Endothelial cell of umbilical vein (primary cell): ENCODE measurements at regions not wholly inside any gene's neighbourhood (a gene's known extent, or its start where the extent isn't known, plus 50 kb on each side); places are given as distances from the start of the nearest gene placed in this dataset.

Experiments
- BruUV-seq: library from RNA; stranded (reverse); fragments of 400-500 nt; replicated peaks from 2 replicates; lab custom pipeline; 2021; lab: Mats Ljungman, UMichigan
- CTCF ChIA-PET: fragments of 300-600, 350-600 bp; sonication (Branson Sonifier 250); formaldehyde crosslinking; loops from one replicate; lab custom pipeline; 2021; ENCODE audit warnings: antibody characterized with exemption, inconsistent platforms; lab: Charles Lee
- POLR2A ChIA-PET: fragments of 300-600, 350-600 bp; sonication (Branson Sonifier 250); formaldehyde crosslinking; loops from one replicate; lab custom pipeline; 2021; ENCODE audit warnings: antibody characterized with exemption, inconsistent platforms; lab: Charles Lee
- DNase-seq: peaks from one replicate; pipeline ENCODE4 v3.0.0-alpha.2; 2011; ENCODE audit warnings: low read depth, low spot score
- FAIRE-seq: peaks from 2 replicates; lab custom pipeline; 2011; peaks lifted over from hg19 to GRCh38; lab: Jason Lieb, UNC
- H2AFZ ChIP-seq: 2 replicates; pipeline ENCODE4 v1.6.0; 2012; ENCODE audit warnings: low read depth, low read length, control low read depth, inconsistent platforms
- H3K27ac ChIP-seq: 2 replicates; pipeline ENCODE4 v1.5.1; 2011; ENCODE audit warnings: low read depth, mild to moderate bottlenecking, control low read depth, low read length, moderate library complexity; ENCODE audit not compliant: insufficient read depth
- H3K27me3 ChIP-seq, 2 experiments: 2 replicates each; pipeline versions ENCODE4 v1.6.0 to v1.6.1; 2011; ENCODE audit warnings: low read length in 2 of 2, mixed read lengths in 1 of 2; ENCODE audit not compliant: control insufficient read depth in 2 of 2, insufficient read depth in 2 of 2
- H3K36me3 ChIP-seq, 2 experiments: 2 replicates in 1 of 2; 3 replicates in 1 of 2; pipeline ENCODE4 v1.5.1; 2011; ENCODE audit warnings: low read length in 2 of 2, mild to moderate bottlenecking in 1 of 2, moderate library complexity in 1 of 2; ENCODE audit not compliant: control insufficient read depth in 2 of 2, insufficient read depth in 2 of 2; ENCODE audit errors: extremely low read depth in 1 of 2
- H3K4me1 ChIP-seq: 3 replicates; pipeline ENCODE4 v1.5.1; 2011; ENCODE audit warnings: mild to moderate bottlenecking, low read length; ENCODE audit not compliant: control insufficient read depth, insufficient read depth; ENCODE audit errors: extremely low read depth
- H3K4me2 ChIP-seq: 2 replicates; pipeline ENCODE4 v1.6.1; 2011; ENCODE audit warnings: low read length, control low read depth, mixed read lengths; ENCODE audit not compliant: insufficient read depth
- H3K4me3 ChIP-seq, 3 experiments: fragments of 200-600 bp in 1 of 3; sonication (generic), shearing (Covaris generic) in 1 of 3; replicated peaks in 1 of 3; 2 replicates each; pipeline ENCODE4 v1.5.1; 2011 to 2016; ENCODE audit warnings: control low read depth in 3 of 3, low read length in 3 of 3, mild to moderate bottlenecking in 2 of 3, inconsistent platforms in 1 of 3, low read depth in 1 of 3, moderate library complexity in 1 of 3; ENCODE audit not compliant: insufficient read depth in 1 of 3
- H3K79me2 ChIP-seq: 2 replicates; pipeline ENCODE4 v1.6.0; 2012; ENCODE audit warnings: low read length, inconsistent platforms; ENCODE audit not compliant: control insufficient read depth, insufficient read depth
- H3K9ac ChIP-seq: replicated peaks from 2 replicates; pipeline ENCODE3; 2011; ENCODE audit warnings: low read length, control low read depth; ENCODE audit not compliant: insufficient read depth; ENCODE audit errors: extremely low read depth
- H3K9me1 ChIP-seq: replicated peaks from 3 replicates; pipeline ENCODE4 v1.6.0; 2011; ENCODE audit warnings: mild to moderate bottlenecking, low read length; ENCODE audit not compliant: control insufficient read depth, insufficient read depth; ENCODE audit errors: extremely low read depth
- H3K9me3 ChIP-seq: replicated peaks from 2 replicates; pipeline ENCODE4 v1.5.1; 2012; ENCODE audit warnings: low read length, inconsistent platforms; ENCODE audit not compliant: control insufficient read depth, insufficient read depth
- H4K20me1 ChIP-seq: replicated peaks from 2 replicates; pipeline ENCODE3; 2011; ENCODE audit warnings: mild to moderate bottlenecking, low read length; ENCODE audit not compliant: control insufficient read depth, insufficient read depth; ENCODE audit errors: extremely low read depth
- EZH2 ChIP-seq: IDR thresholded peaks from 2 replicates; pipeline ENCODE4 v1.6.1; 2012; ENCODE audit warnings: borderline replicate concordance, low read depth, mild to moderate bottlenecking, moderate library complexity, low read length, inconsistent platforms; ENCODE audit not compliant: severe bottlenecking
- FOS ChIP-seq: IDR thresholded peaks from 2 replicates; pipeline ENCODE4 v1.6.1; 2011; ENCODE audit warnings: mild to moderate bottlenecking, low read length, moderate library complexity, borderline replicate concordance; ENCODE audit not compliant: insufficient read depth
- GATA2 ChIP-seq: IDR thresholded peaks from 2 replicates; pipeline ENCODE4 v1.7.0; 2011; ENCODE audit warnings: low read depth, mild to moderate bottlenecking, moderate library complexity, mixed read lengths, low read length; ENCODE audit not compliant: insufficient read length, insufficient read depth
- JUN ChIP-seq: IDR thresholded peaks from 2 replicates; pipeline ENCODE4 v1.6.1; 2011; ENCODE audit warnings: borderline replicate concordance, low read depth; ENCODE audit not compliant: insufficient read length, insufficient read depth
- MYC ChIP-seq: IDR thresholded peaks from one replicate; pipeline ENCODE4 v1.6.1; 2011; ENCODE audit warnings: mild to moderate bottlenecking, low read depth, low read length
- POLR2A ChIP-seq: IDR thresholded peaks from 2 replicates; pipeline ENCODE4 v1.6.1; 2012; ENCODE audit warnings: low read depth, mild to moderate bottlenecking, control low read depth, low read length
- POLR2AphosphoS5 ChIP-seq: IDR thresholded peaks from 2 replicates; pipeline ENCODE4 v1.6.1; 2012; ENCODE audit warnings: low read depth, mild to moderate bottlenecking, control low read depth, low read length, moderate library complexity; ENCODE audit not compliant: insufficient read depth
- dilution Hi-C: fragments of 300-500 bp; cut with MboI; formaldehyde crosslinking; loops from one replicate; pipeline ENCODE4 v1.15.0; 2019; ENCODE audit warnings: low sequenced_read_pairs; ENCODE audit not compliant: extremely low pct_ligation_motif_present
- intact Hi-C: fragments of 100-400 bp; cut with micrococcal nuclease; formaldehyde crosslinking; loops from one replicate; pipeline ENCODE4 v1.10.0; 2022
- TF ChIP-seq, protein P1 (sequence below): IDR thresholded peaks from 2 replicates; pipeline ENCODE4 v1.6.1; 2011; ENCODE audit not compliant: insufficient read depth, insufficient read length
- TF ChIP-seq, protein P2 (sequence below), 2 donors: IDR thresholded peaks; 1 replicate in 1 of 2; 2 replicates in 1 of 2; pipeline ENCODE4 v1.5.1; 2011; ENCODE audit warnings: low read length in 2 of 2, mild to moderate bottlenecking in 2 of 2, moderate library complexity in 2 of 2, control low read depth in 1 of 2, inconsistent platforms in 1 of 2, low read depth in 1 of 2; ENCODE audit not compliant: insufficient read depth in 1 of 2; ENCODE audit errors: extremely low read depth in 1 of 2

DNA sequence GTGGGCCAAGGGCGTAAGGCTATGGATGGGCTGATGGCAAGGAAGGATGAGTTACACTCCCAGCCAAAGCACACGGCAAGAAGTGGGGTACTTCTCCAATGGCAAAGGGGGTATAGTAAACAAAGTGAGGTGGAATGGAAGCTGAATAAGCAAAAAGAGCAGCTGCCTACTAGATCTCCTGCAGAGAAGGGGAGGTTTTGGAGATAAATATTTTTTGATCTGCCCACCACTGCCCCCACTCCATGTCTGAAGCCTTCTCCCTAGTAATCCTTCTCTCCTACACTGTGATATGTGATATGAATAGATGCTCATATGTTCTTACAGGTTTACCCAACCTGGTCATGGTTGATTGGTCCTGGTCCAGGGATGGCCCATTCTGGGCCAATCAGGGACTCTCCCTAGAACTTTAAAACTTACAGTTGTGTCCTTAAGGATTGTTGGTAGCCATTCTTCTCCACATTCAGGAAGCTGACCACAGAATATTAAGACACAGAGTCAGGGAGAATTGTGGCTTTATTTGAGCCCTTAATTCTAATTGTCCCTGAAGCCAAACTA lies 436.8 kb downstream of the OMA1 start:
- FAIRE-seq = no peak
- dilution Hi-C loops (no loop called here), intact Hi-C loops (no loop called here)
- no peak overlapping the region for H3K9ac ChIP-seq
- H3K9me1 ChIP-seq = no peaks in the 10 kb centered on the region
- H4K20me1 ChIP-seq = no peaks in the 10 kb centered on the region
- ChIA-PET CTCF (no interaction called here), POLR2A (no interaction called here)
- H3K79me2 ChIP-seq = no peaks in the 10 kb centered on the region
- no peaks in the 10 kb centered on the region for H3K36me3 ChIP-seq
- H2AFZ ChIP-seq = no peak overlapping the region
- DNase-seq = no peak
- TF ChIP-seq POLR2AphosphoS5 = no peak
- no peak for TF ChIP-seq MYC
- no peak for TF ChIP-seq EZH2
- no peak for TF ChIP-seq FOS
- no peak overlapping the region for H3K4me2 ChIP-seq
- H3K27ac ChIP-seq = no peak overlapping the region
- H3K27me3 ChIP-seq = no peaks in the 10 kb centered on the region
- no peak overlapping the region for H3K4me3 ChIP-seq
- no peaks in the 10 kb centered on the region for H3K9me3 ChIP-seq
- no peaks in the 10 kb centered on the region for H3K4me1 ChIP-seq
- no TSS peak for BruUV-seq

DNA sequence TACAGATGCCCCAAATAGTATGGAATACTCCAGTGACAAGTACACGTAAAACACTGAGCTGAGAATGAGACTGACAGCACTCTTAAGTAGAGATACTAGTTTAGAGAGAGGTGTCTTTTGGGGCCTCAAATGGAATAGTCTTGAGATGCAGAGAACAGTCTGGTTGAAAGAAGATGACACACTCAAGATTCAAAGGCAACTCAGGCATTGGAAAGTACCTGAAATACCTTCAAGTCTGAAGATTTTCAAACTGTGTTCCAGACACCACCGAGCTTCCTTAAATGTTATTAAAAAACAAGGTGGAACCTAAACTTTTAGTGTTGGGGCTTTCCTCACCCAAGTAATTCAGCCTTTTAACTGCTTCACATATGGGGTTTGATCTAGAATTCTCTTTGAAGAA lies 437.7 kb downstream of the OMA1 start:
- no peaks in the 10 kb centered on the region for H3K36me3 ChIP-seq
- no peaks in the 10 kb centered on the region for H3K79me2 ChIP-seq
- H3K4me3 ChIP-seq = no peak overlapping the region
- POLR2A ChIA-PET = no interaction called here
- FAIRE-seq = no peak
- no peak overlapping the region for H3K4me2 ChIP-seq
- no peaks in the 10 kb centered on the region for H3K9me1 ChIP-seq
- H3K4me1 ChIP-seq = no peaks in the 10 kb centered on the region
- H3K27ac ChIP-seq = no peak overlapping the region
- TF ChIP-seq GATA2 (no peak), POLR2A (no peak), EZH2 (no peak), POLR2AphosphoS5 (no peak), JUN (no peak), FOS (no peak), MYC (no peak)
- TF ChIP-seq, protein P1, sequence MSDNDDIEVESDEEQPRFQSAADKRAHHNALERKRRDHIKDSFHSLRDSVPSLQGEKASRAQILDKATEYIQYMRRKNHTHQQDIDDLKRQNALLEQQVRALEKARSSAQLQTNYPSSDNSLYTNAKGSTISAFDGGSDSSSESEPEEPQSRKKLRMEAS = no peak
- TF ChIP-seq, protein P2, sequence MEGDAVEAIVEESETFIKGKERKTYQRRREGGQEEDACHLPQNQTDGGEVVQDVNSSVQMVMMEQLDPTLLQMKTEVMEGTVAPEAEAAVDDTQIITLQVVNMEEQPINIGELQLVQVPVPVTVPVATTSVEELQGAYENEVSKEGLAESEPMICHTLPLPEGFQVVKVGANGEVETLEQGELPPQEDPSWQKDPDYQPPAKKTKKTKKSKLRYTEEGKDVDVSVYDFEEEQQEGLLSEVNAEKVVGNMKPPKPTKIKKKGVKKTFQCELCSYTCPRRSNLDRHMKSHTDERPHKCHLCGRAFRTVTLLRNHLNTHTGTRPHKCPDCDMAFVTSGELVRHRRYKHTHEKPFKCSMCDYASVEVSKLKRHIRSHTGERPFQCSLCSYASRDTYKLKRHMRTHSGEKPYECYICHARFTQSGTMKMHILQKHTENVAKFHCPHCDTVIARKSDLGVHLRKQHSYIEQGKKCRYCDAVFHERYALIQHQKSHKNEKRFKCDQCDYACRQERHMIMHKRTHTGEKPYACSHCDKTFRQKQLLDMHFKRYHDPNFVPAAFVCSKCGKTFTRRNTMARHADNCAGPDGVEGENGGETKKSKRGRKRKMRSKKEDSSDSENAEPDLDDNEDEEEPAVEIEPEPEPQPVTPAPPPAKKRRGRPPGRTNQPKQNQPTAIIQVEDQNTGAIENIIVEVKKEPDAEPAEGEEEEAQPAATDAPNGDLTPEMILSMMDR (IDR thresholded peaks at IDR 0.05; ENCODE audit: extremely low read depth in 1 of 2, insufficient read depth in 1 of 2, low read depth in 1 of 2, low read length in 2 of 2) = no peak
- no peaks in the 10 kb centered on the region for H3K27me3 ChIP-seq
- dilution Hi-C loops (no loop called here), intact Hi-C loops (no loop called here)
- no peak overlapping the region for H3K9ac ChIP-seq
- no peak for DNase-seq
- BruUV-seq = no TSS peak
- no peaks in the 10 kb centered on the region for H4K20me1 ChIP-seq
- H2AFZ ChIP-seq = no peak overlapping the region
- no peaks in the 10 kb centered on the region for H3K9me3 ChIP-seq
- CTCF ChIA-PET = no interaction called here
